Urothelium cell line (cell line): ENCODE measurements at regions not wholly inside any gene's neighbourhood (a gene's known extent, or its start where the extent isn't known, plus 50 kb on each side); places are given as distances from the start of the nearest gene placed in this dataset.

Experiments used
- DNase-seq: peaks from one replicate; pipeline ENCODE4 v3.0.0; 2011; ENCODE audit warnings: low spot score, mixed read lengths
- FAIRE-seq: peaks from 2 replicates; lab custom pipeline; 2011; peaks lifted over from hg19 to GRCh38; lab: Jason Lieb, UNC

DNA sequence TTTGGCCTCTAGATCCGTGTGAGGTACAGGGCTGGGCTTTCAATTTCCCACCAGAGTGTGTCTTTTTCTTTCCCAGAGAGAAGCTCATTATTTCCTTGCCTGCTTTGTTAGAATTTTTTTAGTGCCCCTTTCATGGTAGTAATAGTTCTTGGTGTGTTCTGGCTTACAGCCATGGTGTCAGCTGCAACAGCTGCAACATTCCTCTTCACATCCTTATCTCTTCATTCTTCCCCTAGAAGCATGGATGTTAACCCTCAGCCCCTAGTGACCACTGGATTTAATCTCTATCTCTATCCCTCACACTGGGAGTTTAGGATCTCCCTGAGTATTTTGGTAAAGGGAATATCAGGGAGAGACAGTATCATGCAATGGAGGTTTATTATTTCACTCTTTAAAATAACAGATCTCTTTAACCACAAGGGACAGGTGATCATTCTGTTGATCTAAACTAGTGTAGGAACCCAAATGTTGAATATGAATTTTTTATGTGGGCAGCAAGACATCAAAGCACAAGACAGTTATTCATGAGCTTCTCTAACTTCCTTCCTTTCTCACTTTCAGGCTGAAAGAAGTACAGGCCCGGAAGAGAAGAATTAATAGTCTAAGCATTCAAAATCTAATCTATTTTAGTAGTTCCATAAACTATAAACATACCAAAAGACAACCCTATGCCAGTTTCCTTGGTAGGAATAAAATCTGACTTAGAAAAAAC, 160.2 kb downstream of the FAM170A start:
- FAIRE-seq, result no peak
- no peak for DNase-seq

- FAIRE-seq, result no peak
- no peak for DNase-seq
Observed at GRCh38 chr5:119792161-119792799, 162.9 kb downstream of the FAM170A start.

DNA sequence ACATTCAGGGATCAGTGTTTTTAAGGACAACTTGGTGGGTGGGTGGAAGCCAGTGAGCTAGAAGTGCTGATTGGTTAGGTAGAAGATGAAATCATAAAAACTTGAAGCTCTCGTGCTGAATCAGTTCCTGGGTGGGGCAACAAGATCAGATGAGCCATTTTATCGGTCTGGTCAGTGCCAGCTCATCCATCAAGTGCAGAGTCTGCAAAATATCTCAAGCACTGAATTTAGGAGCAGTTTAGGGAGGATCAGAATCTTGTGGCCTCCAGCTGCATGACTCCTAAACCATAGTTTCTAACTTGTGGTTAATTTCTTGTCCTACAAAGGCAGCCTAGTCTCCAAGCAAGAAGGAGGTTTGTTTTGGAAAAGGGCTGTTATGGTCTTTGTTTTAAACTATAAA, 166.4 kb downstream of the FAM170A start:
- no peak for FAIRE-seq
- DNase-seq, result peak; percentile 7

DNA sequence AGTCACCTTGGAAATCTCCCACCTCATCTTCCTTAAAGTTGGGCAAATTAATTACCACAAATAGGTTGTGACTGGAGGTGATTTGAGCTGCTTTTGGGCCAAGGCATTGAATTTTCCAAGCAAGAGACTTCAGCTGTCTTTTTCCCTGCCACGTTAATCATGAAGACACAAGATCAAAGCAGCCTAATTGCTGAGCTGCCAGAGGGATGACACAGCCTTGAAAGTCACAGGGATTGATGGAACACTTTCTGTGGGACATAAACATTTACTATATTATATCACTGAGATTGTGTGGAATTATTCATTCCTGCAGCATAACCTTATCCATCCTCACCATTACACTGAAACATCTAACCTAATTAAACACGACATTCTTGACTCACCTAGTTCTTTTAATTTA, 172.2 kb downstream of the FAM170A start:
- FAIRE-seq, result no peak

DNA sequence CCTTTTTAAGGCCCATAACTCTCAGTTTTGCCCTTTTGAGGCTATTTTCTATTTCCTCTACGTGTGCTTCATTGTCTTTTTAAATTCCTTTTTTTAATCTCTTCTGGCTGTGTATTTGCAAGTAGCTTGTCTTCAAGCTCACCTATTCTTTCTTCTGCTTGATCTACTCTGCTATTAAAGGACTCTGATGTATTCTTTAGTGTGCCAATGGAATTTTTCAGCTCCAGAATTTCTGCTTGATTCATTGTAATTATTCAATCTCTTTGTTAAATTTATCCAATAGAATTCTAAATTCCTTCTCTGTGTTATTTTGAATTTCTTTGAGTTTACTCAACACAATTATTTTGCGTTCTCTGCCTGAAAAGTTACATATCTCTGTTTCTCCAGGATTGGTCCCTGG, 178.7 kb downstream of the FAM170A start:
- DNase-seq (no peak), FAIRE-seq (no peak)

More for the DNA sequence above, 172.2 kb downstream of the FAM170A start:
- no peak for DNase-seq

DNA sequence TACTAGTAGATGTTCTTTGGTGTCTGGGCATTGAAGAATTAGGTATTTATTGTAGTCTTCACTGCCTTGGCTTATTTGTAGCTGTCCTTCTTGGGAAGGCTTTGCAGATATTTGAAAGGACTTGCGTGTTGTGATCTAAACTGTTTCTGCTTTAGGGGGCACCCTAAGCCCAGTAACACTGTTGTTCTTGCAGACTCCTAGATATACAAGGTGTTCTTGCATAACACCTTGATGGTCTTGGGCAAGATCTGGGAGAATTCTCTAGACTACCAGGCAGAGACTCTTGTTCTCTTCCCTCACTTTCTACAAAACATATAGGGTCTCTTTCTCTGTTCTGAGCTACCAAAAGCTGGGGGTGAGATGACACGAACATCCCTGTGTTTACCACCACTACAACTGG, 179.1 kb downstream of the FAM170A start:
- FAIRE-seq, result no peak

GRCh38 chr5:119810217-119810616, 180.9 kb downstream of the FAM170A start:
- no peak for FAIRE-seq
- no peak for DNase-seq

More for the DNA sequence above, 179.1 kb downstream of the FAM170A start:
- no peak for DNase-seq

DNA sequence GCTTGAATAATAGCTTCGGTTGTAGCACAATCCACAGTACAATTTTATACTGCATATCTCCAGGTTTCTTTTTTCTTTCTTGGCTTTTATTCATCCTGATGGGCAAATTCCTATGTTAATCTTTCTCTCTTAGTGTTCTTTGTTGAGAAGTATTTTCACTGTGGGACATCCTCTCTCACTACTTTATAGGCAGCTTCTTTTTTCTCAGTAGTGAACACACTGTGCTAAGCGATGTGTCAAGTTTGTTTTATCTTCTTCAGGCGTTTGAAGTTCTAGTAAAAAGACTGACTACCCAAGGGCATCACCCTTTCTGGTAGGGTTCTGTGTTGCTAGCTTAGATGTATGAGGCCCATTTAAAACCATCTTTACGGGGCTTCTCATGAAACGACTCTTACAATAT, 182.1 kb downstream of the FAM170A start:
- FAIRE-seq (no peak), DNase-seq (no peak)

DNA sequence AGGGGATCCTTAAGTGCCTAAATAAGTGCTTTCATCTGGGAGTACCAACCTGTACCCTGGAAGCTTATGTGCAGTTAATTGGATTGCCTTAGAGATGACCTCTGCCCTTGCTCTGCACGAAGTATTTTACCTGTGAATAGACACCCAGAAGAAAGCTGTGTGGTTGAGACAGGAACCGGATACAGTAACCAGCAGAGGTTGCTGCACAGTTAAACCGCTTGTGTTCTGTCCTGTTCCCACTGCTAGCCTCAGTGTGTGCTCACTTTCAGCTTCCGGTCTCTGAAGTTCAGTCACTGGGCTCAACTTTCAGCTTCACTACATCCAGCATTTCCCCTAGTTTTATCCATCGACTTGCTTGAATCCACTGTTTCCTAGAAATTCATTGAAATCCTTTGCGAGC, 185.3 kb downstream of the FAM170A start:
- DNase-seq (no peak), FAIRE-seq (no peak)

DNA sequence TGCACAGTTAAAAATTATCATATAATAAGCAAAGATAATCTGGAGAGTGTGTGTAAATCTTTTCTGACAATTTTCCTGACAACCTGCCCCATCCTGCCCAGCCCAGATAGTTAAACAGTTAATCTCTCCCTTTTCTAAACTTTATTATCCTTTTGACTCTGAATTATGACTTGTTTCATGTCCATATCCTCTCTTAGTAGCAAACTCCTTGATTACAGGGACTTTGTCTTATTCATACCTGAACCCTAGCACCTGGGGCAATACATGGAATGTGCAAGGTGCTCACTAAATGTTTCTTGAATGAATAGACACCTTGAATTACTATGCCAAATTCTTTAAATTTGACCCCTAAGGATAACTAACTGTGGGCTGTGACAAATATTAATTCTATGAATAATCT, 186.7 kb downstream of the FAM170A start:
- no peak for FAIRE-seq
- DNase-seq, result no peak

DNA sequence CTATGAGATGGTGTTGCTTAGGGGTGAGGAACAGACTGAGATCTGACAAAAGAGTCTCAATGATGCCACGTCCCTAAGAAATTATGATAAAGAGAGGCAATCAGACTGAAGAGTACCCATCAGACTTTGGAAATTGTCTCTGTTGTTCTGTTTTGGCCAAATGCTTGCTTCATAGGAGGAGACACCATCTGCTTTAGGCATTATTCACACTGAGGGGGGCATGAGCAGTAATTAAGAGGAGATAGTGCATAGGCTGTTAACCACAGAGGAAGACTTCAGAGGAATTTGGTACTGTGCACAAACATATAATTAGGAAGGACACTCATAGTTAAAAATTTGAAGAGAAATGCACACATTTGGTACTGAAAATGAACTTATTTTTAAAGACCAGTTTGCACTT, 190.7 kb downstream of the FAM170A start:
- FAIRE-seq, result no peak
- DNase-seq, result no peak

DNA sequence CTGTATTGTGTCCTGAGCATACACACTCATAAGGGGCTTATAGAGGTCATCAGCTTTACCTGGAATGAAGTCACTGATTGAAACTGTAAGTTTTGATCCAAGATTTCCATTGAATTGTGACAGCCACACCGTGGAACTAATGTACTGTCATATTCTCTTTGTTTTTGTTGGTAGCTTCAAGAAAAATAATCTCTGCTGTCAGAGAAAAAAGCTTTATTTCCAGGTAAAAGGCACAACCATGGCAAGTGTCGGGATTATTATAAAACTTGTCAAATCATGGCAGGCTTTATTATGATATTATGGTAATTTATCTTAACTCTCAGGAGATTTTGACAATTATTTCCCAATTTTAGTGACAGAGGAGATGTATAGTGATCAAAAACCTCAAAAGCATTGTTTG, 191.2 kb downstream of the FAM170A start:
- FAIRE-seq (no peak), DNase-seq (no peak)

- FAIRE-seq (no peak), DNase-seq (no peak)
Observed at GRCh38 chr5:119828541-119828940, 199.2 kb downstream of the FAM170A start.

- FAIRE-seq, result no peak
- no peak for DNase-seq
Observed at GRCh38 chr5:119829341-119829740, 200.0 kb downstream of the FAM170A start.

GRCh38 chr5:119833176-119833575, 203.8 kb downstream of the FAM170A start:
- FAIRE-seq (no peak), DNase-seq (no peak)

DNA sequence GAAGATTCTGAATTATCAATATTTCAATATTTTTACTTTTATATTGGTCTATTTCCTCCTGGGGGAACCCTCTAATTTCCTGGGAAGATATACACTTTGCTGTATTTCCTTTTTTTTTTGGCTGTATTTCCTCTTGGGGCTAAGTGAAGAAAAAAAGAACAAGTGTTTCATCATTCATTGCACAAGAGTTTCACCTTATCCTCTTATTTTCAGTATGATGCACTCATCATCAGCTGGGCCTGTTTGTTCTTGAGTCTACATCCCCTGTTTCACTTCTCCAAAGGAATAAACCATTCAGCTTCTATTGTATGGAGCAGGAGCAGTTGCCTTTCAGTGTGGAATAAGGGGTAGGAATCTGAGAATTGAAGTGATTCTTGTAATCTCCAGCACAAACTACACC, 210.8 kb downstream of the FAM170A start:
- no peak for DNase-seq
- FAIRE-seq, result no peak

DNA sequence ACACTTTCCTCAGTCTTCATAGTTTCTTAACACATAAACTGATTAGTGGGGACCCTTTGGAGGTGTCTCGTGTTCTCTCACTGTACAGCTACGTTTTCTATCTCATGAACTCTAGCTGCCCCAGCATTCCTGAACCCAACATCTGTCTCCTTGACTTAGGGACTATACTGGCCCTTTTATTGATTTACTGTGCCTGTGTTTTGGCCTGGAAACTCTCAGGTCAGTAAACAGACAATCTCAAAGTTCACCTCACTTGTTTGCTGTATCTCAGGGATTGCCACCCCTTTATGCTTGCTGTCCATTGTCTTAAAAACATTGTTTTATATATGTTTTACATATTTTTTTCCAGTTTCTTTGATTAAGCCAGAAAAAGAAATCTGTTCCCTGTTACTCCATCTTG, 222.8 kb downstream of the FAM170A start:
- DNase-seq, result no peak
- FAIRE-seq, result no peak

GRCh38 chr5:119860463-119860862, 231.1 kb downstream of the FAM170A start:
- FAIRE-seq (no peak), DNase-seq (no peak)

DNA sequence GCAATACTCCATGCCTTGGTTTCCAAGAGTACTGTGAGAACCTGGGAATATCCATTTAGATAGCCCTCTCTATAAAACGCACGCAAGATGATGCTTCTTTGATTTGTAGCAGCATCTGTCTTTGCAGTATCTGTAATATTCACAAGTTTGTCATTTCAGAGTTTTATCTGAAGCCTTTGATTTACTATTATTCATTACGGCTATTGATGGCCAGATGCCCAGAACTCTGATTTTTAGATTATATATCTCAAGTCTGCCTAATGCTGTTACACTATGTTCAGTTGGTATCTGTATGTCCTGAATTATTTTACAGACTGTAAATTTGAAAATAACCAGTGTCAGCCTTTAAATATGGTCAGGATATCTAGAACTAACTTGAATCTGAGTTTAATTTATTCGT, 233.3 kb downstream of the FAM170A start:
- no peak for FAIRE-seq
- DNase-seq, result no peak

- FAIRE-seq (no peak), DNase-seq (no peak)
Observed at GRCh38 chr5:119864286-119864685, 234.9 kb downstream of the FAM170A start.

GRCh38 chr5:119873611-119874010, 244.3 kb downstream of the FAM170A start:
- no peak for FAIRE-seq
- DNase-seq, result no peak

DNA sequence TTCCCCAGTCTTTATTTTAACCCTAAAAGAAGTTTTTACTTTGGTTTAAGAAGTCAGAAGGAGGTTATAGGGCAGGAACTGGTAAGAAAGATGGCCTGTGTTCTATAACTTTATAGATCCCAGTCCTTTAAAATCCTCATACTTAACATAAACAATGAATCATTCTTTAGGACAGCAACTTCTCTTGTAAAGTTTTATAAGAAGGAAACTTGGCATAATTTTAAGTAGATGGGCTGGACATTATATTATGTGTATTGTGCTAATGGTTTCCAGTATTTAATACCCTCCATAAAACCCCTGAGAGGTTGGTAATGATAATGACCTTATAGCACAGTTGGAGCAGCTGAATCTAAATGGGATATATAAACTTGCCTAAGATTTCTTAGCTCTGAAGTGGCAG, 247.2 kb downstream of the FAM170A start:
- FAIRE-seq (no peak), DNase-seq (no peak)

GRCh38 chr5:119878712-119879111, 249.4 kb downstream of the FAM170A start:
- FAIRE-seq (no peak), DNase-seq (no peak)
